Activated T-cell treated with anti-CD3 and anti-CD28 coated beads, Interleukin-2, amount 50 U/mL, for 48 hours (primary cell): ENCODE measurements at regions not wholly inside any gene's neighbourhood (a gene's known extent, or its start where the extent isn't known, plus 50 kb on each side); places are given as distances from the start of the nearest gene placed in this dataset.
"Not testable (repeated sequence)": the region's sequence is repeated elsewhere in the genome, so short reads cannot be mapped to it uniquely, and the experiment has no call there.

Source experiments
- DNase-seq, 2 experiments: peaks; one replicate each; pipeline ENCODE4 v3.0.0-alpha.2; 2020

DNA sequence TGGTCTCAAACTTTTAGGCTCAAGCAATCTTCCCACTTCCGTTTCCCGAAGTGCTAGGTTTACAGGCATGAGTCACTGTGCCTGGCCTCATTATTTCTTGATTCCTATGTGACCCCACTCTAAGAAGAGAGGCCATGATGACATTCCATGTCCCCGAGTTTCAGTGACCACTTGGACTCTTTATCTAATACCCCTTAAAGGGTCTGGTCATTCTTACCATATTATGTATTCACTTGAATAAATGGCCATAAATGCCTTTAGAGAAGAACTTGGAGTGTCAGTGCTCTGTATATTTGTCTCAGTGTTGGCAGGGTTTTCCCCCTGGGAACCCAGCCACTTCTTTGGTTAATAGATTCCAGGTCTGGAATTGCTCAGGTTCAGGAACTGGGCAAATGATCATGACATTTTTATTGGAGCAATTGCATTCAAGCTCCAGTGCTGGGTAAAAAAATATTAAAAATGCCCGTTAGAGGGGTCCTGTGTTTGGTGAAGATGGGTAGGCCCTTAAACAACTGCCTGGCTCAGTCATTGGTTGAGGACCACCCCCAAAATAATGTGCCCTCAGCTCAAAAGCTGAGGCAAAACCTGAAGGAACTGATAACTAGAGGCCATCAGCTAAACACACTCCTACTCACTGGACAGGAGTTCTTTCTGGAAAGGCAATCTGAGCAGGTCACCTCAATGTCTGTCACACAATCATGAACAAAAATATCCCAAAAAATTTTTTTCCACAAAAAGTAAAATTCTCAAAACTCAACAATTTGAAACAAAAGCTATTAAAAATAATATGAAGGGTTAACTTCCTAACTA lies 186.6 kb upstream of the ZNF608 start:
- DNase-seq = no peak

DNA sequence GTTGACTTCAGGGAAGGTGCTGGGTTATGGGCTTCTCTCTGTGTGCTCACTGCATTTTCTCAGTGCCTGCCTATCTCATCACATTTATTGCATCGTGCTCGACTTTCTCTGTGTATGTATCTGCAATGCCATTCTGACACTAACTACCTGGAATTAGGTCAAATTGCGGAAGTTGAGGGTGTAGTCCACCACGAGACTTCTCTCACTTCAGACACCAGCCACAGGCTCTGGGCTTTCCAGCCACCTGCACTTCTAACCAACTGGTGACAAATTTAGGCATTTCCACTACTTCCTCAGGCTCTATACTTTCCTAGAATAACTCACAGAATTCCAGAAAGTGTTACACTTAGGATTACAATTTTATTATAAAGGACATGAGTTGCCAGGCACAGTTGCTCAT lies 188.6 kb upstream of the ZNF608 start:
- DNase-seq = no peak

DNA sequence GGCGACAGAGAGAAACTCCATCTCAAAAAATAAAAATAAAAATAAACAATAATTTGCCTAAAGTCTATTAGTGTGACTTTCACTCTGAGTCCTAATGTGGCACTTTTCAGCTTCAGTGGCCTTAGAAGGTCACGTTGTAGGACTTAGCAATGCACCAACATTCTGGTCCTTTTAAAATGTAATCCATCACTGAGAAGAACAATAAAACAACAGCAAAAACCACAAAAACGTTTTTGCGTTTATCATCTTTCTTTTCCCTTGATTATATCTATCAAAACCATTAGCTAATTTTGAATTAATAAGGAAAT lies 190.1 kb upstream of the ZNF608 start:
- DNase-seq = no peak

DNA sequence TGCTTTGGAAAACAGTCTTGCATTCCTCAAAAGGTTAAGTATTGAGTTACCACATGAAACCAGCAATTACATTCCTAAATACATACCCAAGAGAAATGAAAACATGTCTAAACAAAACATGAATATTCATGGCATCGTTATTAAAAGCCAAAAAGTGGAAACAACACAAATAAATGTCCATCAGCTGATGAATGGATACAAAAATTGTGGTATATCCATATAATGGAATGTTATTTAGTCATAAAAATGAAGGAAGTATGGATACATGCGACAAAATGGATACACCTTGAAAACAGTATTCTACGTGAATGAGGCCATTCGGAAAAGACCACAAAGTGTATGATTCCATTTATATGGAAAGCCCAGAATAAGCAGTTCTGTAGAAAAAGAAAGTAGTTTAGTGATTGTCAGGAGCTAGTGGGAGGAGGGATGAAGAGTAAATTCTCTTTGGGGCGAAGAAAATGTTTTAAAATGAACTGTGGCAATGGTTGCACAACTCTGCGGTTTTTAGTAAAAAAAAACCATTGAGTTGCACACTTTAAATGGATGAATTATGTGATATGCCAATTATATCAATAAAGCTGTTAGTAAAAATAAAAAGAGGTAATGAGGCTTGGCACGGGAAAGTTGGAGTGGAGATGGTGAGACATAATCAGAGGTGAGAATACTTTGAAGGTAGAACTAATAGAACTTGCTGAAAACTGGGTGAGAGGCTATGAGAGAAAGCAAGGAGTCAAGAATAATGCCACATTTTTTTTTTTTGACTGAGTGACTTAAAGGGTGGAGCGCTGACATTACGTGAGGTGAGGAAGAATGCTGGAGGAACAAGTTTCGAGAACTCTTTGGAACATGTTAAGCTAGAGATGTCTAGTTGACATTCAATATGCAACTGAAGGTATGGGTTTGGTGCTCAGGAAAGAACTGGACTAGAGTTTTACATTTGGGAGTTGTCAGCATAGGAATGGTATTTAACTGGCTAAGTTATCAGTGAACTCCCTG lies 194.9 kb upstream of the ZNF608 start:
- DNase-seq = no peak

DNA sequence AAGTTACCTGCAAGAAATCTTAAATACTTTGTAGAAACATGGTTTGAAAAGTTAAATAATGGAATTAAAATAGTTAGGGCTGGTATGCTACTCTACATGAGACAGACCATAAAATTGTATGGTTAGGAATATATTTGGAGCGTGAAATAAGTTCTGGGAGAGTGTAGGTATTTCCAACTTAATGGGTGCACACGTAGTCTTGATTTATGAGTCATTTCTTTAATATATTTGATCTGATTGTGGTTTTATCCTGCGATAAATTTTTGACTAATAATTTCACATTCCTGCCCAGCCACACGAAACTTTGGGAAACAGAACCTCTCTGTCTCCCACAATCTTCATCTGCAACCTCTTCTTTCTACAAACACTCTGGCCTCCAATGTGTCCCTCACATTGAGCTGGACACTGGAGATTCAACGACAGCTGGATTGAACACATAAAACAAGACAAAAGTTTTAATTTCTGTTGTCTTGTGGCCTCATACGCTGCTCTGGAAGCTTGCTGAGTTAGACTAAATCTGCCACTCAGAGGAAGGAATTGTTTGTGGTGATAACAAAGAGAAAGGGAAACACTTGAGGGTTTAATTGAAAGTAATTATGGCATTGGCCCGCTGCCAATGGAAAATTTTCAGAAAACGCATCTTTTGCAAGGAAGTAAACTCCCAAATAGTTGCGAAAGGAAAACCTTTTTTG lies 201.8 kb upstream of the ZNF608 start:
- no peak for DNase-seq

DNA sequence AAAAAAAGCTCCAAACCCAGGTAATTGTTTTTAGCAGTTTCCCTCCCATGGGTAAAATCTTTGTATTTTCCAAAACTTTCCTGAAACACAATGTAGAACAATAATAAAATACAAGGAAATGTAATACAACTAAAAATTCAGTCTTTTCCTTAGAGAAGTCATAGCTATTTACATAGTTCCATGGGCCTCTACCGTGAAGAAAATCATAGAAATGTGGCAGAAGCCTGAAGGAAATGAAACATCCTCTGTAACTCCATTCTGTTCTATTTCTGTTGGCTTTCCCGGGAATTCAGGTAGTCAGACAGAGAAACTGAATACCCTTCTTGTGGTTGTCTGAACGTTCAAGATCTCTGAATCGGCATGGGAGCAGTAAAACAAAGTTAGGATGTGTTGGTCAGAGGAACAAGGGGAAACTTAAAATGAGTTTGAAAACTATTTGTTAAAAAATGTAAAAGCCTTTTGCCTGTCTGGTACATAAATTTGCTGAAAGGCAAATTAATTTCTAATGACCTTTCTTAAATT lies 202.4 kb upstream of the ZNF608 start:
- no peak for DNase-seq

DNA sequence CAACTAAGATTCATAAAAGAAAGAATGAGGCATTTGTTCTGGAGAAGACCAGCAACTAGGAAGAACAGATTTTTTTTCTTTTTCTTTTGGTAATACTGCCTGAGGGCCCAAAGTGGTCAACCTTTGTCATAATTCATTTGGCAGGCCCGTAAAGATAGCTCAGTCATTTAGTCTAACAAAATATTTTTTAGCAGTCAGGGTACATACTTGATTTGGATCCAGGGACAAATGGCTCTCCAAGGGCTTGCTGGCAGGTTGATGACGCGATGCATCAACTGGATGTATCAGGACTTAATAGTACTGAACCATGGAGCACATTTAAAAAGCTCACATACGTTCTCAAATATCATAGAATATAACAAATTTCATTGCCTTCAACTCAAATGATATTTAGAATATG lies 203.4 kb upstream of the ZNF608 start:
- no peak for DNase-seq

DNA sequence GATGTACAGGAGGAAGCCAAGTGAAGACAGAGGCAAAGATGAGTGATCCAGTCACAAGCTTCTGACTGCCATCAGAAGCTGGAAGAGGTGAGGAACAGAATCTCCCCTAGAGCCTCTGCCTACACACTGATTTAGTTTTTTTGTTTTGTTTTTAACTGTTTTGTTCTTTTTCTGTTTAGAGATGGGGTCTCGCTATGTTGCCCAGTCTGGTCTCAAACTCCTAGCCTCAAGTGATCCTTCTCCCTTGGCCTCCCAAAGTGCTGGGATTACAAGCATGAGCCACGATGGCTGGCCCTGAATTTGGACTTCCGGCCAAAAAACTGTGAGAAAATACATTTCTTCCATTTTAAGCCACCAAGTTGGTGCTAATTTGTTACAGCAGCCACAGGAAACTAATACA lies 204.7 kb upstream of the ZNF608 start:
- no peak for DNase-seq

DNA sequence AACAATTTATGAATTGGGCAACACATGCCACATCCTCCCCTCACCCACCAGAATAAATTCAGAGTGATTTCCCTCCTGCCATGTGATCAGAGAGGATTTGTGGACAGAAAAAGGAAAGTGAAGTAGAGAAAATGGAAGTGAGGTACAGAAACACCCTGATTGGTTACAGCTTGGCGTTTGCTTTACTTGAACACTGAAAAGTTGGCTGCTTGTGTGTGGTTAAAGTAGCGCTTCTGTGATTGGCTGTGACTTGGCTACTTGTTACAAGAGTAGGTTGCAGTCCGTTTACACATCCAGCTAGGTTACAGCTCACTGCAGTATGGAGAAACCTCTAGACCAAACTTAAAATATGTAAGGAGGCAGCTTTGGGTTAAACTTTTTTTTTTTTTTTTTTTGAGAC lies 205.2 kb upstream of the ZNF608 start:
- no peak for DNase-seq

DNA sequence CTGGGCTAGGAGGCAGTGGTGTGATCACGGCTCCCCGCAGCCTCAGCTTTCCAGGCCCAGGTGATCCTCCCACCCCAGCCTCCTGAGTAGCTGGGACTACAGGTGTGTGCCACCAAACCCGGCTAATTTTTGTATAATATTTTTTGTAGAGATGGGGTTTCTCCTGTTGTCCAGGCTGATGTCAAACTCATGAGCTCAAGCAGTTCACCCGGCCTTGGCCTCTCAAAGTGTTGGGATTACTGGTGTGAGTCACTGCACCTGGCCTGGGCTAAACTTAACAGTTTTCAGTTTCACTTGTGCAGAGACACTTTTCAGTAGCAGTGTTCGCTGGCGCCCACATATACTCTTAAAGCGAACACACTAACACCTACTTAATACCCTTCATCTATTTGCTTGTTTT lies 205.6 kb upstream of the ZNF608 start:
- DNase-seq = no peak

DNA sequence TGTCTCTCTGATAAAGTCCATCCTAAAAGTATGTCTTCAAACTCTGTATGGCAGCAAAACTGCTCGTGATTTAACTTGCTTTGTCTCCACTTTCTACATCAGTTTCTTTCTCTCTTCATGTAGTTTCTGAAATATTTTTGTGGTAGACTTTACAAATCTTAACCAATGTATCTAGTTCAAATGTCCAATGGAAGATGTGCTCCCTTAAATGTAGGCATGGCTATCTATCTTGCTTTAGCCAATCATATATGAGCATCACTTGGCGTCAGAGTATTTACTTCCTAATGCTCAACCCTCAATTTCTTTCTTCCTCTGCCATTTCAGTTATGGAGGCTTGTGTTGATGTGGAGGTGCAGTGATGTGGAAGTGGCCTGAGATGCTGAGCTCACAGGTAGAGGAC lies 206.1 kb upstream of the ZNF608 start:
- DNase-seq = no peak

DNA sequence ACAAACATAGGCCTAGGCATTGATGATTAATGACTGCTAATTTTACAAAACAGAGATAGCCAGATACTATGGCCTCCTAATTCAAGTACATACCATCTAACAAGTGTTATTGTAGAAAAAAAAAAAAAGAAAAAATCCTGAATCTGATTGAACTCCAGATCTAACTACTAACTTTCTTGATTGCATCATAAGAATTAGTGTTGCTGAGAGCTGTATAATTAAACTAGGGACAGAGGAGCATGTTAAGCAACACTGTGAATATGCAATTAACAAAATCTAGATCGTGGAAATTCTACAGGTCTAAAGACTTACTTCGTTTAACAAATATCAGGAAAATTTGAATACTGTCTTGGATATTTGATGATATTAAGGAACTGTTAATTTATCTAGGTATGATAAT lies 208.3 kb upstream of the ZNF608 start:
- DNase-seq = no peak

DNA sequence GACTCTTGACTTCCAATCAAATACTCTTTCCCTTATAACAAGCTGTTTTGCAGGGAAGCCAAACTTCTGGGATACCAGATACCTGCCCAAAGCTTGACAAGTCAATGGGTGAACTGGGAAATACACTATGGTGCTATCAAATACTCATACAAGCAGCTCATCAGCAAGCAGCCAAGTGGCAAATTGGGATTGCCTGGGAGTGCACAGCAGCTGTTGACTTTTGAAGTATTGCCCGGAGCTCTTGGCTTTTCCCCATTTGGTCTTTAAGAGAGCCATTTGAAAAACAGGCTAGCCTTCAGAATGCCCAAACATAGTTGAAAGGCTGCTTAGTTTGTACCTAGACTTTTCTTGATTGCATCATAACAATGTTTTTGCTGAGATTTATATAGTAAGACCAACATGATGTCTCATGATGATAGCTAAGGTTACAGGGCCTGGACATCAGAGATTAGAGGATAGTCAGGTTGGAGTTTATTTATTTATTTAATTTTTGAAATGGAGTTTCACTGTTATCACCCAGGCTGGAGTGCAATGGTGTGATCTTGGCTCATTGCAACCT lies 210.1 kb upstream of the ZNF608 start:
- no peak for DNase-seq

DNA sequence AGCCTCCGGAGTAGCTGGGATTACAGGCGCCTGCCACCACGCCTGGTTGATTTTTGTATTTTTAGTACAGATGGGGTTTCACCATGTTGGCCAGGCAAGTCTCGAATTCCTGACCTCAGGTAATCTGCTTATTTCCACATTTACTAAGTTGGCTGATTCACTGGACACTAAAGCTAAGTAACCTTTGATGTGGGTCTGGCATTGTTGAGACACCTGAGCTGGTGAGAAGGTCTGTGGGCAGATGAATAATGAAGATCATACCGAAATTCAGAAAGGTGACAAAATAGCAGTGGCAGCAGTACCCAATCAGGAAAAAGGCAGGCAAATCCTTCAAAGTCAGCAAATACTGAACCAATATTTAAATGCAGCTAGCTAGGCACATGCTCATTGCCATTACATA lies 210.6 kb upstream of the ZNF608 start:
- no peak for DNase-seq

DNA sequence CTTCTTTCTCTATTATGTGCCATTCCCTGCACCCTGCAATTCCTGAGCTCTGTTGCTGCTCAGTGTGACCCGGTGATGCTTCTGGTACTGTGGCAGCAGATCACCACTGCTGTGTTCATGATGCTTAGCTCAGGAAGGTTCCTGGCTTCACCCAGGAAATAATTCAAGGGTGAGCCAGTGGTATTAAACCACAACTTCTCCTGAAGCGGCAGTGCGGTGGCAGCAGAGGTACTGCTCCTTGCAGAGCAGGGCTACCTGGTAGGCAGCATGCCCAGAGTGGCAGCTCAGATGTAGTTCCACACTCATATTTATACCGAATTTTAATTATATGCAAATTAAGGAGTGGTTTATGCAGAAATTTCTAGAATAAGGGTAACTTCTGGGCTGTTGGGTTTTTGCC lies 213.8 kb upstream of the ZNF608 start:
- DNase-seq = no peak

DNA sequence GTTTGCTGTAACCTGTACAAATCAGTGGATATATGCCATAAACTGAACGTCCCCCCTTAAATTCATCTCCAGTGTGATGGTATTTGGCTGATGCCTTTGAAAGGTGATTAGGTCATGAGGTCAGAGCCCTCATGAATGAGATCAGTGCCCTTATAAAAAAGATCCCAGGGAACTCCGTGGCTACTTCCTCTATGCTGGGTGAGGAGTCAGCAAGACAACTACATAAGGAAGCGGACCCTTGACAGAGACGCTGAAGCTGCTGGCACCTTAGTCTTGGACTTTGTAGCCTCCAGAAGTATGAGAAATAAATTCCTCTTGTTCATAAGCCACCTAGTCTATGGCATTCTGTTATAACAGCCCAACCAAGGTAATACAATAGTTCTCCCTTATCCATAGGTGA lies 215.1 kb upstream of the ZNF608 start:
- DNase-seq = no peak

DNA sequence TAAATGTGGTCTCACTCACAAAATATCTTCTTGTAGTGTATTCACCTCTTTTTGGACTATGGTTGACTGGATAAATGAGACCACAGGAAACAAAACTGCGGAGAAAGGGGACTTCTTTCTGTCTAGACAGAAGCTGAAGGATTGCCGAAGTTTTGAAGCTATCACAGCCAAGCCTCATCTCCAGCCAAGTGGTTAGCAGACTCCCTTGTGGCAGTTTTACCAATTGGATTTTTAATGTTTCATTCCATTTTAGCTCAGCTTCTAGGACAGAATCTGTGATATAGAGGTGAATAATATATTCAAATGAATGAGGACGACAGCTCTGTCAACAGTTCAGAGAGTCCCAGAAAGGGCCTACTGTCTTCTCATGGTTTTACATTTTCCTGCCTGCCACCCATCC lies 215.7 kb upstream of the ZNF608 start:
- no peak for DNase-seq

DNA sequence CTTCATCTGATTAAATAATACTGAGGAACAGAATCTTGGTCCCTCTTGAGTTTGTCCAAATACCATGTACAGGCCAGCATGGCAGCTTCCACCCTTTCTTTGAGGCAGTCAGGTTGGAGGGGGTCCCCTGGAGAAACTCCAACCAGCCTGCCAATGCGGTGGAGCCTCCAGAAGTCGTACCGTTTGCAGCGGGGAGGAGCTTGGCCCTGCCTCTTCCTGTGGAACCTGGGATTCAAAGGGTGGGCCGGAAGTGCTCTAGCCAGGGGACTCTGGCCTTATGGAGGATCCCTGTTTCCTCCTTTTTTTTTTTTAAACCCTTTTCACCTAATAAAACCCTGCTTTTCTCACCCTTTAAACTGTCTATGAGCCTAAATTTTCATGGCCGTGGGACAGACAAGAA lies 216.3 kb upstream of the ZNF608 start:
- no peak for DNase-seq

DNA sequence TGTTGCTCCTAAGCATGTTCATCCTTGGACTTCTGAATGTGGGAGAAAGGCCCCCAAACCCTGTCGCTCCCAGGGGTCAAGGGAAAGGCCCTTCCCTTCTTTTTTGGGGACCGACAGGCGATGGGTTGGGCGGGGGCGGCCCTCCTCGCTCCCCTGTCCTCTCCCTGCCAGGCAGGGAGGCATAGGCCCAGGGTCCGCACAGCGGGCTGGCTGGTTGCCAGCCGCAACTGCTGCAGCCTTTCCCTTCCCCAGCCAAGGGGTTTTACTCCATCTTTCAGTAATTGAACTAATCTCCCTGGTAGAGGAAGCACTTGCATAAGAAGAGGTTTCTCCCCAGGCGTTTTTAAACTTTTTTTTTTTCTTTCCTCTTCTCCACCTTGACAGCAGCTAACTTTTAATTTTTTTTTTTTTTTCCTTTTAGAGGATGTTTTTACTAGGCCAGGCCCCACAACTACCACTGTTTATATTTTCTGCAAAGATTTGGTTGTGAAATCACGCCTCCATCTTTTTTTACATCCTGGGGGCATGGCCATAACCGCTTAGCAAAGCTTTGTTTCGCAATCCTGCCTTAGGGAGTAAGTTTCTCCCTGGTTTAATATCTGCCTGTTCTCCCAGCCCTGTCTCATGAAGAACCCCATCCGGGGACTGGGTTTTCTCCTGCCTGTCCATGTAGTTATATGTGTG lies 216.9 kb upstream of the ZNF608 start:
- no peak for DNase-seq

DNA sequence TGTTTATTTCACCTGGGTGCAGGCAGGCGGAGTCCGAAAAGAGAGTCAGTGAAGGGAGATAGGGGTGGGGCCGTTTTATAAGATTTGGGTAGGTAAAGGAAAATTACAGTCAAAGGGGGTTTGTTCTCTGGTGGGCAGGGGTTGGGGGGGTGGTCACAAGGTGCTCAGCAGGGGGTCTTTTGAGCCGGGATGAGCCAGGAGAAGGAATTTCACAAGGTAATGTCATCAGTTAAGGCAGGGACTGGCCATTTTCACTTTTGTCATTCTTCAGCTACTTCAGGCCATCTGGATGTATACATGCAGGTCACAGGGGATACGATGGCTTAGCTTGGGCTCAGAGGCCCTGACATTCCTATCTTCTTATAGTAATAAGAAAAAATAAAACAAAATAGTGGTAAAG lies 220.3 kb upstream of the ZNF608 start:
- DNase-seq = not testable (repeated sequence)

DNA sequence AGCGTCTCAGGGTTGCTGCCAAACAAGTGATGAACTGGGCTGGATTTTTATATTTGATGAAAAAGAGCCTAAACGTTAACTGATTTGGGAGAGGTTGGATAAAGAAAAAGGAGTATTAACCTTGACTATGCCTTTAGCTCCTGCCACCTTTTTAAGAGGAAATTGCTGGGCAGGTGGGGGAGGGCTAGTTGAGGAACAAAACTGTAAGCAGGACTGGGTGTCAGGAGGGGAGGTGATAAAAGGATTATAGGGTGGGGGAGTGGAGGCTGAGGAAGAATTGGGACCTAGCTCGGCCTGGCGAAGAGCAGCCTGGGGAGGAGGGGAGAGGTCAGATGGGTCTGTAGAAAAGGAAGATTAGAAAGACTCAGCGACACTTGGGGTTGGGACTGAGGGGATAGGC lies 223.9 kb upstream of the ZNF608 start:
- DNase-seq = not testable (repeated sequence)

DNA sequence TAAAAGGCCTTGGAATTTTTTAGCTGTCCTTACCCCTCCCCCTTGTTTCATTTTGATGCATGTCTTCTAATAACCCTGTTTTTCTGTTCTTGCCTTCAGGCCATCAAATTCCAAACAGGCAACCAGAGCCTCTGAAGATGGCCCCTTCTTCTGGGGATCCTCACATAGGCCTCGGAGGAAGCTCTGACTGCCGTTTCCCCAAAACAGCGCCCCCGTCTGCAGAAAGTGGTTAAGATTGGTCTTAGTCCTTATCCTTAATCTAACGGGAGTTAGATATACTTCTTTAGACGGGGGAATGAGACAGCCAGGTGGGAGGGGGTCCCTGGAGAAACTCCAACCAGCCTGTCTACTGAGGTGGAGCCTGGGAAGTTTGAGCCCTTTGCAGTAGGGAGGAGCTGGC lies 226.3 kb upstream of the ZNF608 start:
- DNase-seq = no peak

DNA sequence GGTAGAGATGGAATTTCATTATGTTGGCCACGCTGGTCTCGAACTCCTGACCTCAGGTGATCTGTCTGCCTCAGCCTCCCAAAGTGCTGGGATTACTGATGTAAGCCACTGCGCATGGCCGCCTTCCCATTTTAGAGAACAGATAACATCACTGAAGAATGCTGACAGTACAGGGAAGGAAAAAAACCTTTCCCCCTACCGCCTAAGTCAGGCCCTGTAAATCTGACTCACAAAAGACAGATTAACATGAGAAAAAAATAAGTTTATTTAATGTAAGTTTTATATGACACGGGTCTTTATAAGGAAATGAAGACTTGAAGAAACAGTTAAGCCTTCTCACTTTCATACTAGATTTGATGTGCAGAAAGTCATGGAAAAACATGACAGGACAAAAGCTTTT lies 227.2 kb upstream of the ZNF608 start:
- no peak for DNase-seq
